NCI-H345 treated with DMSO at 0.1 percent for 48 hours (cell line): ENCODE measurements at regions not wholly inside any gene's neighbourhood (a gene's known extent, or its start where the extent isn't known, plus 50 kb on each side); places are given as distances from the start of the nearest gene placed in this dataset.

ENCODE experiments used
- DNase-seq: peaks from one replicate; lab custom pipeline; 2025; ENCODE audit not compliant: unreplicated experiment; lab: John Stamatoyannopoulos, UW

- no peak for DNase-seq
Measured at GRCh38 chr16:80023865-80024264, 423.3 kb upstream of the MAF start.

- DNase-seq: no peak
Measured at GRCh38 chr16:80019395-80019794, 418.9 kb upstream of the MAF start.

DNA sequence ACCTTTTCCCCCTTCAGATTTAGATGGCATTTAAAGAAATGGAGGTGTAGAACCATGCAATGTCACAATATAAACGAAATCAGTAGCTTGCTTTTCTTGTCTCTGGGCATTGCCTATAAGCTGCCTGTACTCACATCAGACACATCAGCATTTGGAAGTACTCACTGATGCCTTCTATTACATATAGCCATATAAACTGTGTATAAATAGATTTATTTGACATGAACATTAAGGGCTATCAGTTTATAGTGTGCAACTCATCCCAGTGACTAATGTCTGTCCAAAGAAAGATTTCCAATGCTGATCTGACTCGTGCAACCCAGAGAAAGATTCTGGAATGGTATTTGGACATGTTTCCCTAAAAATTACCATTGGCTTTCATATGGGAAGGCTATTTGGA lies 417.9 kb upstream of the MAF start:
- no peak for DNase-seq

GRCh38 chr16:80016731-80017326 lies 416.3 kb upstream of the MAF start:
- DNase-seq: no peak

GRCh38 chr16:80015566-80015965 lies 415.0 kb upstream of the MAF start:
- DNase-seq: no peak

- DNase-seq: no peak
Measured at GRCh38 chr16:80014241-80014939, 413.9 kb upstream of the MAF start.

DNA sequence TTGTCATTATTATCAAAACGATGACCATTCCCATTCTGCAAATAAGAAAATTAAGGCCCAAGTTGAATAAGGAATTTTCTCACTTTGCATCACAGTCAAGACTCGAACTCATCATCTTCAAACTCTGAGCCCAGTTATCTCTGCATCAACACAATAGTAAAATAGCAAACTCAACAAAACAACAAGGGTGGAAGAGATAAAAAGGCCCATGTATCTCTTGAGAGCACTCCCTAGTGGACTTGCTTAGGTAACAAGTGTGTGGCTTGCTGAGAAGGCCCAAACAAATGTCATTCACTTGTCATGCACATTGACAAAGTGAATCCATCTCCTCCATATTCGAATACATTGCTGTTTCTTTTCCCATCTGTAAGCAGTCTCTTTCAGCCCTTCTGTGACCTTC lies 412.0 kb upstream of the MAF start:
- DNase-seq: no peak

DNA sequence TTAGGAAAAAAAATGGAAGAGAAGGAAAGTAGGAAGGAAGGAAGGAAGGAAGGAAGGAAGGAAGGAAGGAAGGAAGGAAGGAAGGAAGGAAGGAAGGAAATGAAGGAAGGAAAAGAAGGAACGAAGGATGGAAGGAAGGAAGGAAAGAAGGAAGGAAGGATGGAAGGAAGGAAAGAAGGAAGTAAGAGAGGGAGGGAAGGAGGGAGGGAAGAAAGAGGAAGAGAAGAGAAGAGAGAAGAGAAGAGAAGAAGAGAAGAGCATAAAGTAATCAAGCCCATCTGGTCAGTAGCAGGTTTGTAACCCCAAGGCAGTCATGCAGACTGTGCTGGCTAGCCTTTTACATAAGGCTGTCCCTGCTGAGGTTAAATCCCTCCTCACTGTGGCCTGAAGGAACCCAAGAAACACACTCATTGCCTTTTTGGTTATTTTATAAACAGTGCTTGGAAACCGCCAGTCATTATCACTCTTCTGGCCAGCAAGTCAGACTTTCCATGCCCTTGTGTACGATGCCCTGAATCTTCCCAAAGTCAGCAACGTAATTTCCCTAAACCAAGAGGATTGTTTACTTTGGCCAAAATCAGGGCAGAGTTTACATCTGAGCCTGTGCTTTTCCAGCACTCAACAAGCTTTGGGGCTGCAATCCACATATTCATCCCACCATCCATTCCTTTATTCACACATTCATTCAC lies 409.6 kb upstream of the MAF start:
- no peak for DNase-seq

DNA sequence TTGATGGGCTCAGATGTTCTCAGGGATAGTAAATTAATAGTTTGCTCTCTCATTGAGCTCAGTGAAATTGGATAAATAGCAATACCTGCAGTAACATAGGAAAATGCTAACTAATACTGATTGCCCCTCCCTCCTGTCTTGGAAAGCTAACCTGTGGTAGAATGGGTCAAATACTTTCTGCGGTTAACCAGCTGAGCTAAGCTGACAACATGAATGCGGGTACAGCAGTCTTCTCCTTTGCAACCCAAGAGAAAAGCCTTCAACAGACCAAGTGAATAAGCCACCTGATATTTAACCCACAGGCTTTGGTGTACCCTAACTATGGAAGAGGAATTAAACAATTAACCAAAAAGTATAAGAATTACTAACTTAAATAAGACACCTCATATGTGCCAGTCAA lies 408.3 kb upstream of the MAF start:
- no peak for DNase-seq

DNA sequence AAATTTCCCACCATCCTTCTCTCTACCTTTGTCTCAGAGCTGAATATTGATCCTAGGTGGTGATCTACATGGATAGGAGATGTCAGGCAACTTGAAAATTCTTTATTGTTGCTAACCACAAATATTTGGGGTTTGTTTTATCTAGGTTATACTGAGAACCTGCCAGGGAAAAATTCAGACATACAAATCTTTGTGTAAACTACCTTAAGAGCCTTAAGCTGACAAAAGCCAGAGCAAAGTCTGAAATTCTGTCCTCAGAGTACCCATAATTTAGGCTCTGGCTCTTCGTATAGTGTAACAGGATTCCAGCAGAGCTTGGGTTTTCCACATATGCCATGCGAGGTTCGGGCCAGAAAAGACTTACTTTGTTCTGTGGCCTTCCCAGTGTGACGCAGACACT lies 406.7 kb upstream of the MAF start:
- DNase-seq: no peak

DNA sequence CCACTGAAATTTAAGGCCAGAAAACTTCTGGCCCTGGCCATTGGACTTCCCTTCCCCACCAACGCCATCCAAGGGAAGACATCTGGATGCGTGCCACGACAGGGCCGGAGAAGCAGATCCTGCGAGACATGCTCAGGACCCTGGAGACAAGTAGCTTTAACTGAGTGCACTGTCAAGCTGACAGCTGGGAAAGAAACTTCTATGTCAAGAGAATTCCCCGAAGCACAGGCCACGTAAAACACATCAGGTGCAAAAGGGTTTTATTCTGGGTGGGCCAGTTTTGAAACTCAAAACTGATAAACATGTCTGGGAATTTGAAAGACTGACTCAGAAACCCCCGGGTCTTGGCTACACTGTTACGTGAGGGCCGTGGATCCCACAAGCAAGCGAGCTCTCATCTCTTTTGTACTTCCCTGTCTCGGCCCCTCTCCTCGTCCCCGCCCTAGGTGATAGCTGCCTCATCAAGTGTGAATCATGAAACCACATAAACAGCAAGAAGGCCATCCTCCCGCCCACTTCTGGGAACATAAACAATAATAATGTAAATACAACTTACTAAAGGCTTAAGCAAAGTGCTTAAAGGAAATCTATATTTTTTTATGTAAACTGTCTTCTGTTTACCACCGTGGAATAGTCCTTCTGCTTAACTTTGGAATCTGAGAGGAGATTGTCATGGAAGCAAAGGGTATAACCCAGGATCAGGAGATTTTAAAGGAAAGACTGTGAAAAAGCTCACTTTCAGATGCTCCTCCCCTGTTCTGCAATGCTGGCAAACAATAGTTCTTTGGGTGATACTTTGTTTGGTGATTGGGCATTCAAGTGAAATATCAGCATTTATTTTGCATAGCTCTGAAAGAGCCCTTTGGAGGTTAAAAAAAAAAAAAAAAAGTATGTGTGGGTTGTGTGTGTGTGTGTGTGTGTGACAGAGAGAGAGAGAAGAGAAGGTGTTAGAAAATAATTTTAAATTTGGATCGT lies 406.0 kb upstream of the MAF start:
- DNase-seq: no peak

- DNase-seq: no peak
Measured at GRCh38 chr16:80004113-80004512, 403.6 kb upstream of the MAF start.

GRCh38 chr16:80002261-80002660 lies 401.7 kb upstream of the MAF start:
- DNase-seq: no peak

DNA sequence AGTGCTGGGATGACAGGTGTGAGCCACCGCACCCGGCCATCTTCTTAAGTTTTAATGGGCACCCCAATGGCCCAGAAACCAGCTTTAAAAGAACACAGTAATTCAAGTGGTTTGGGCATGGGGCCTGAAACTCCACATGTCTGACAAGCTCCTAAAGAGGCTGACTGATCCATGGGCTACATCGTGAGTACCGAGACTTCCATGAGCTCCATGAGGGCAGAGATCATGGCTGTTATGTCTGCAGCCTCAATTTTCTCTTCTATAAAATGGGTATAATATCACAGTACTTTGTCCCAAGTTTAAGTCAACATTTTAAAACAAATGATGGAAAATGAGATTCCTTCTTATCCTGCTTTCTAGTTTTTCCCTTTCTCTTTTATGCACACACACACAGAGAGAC lies 397.6 kb upstream of the MAF start:
- DNase-seq: no peak

- DNase-seq: no peak
Measured at GRCh38 chr16:79997257-79997656, 396.7 kb upstream of the MAF start.

DNA sequence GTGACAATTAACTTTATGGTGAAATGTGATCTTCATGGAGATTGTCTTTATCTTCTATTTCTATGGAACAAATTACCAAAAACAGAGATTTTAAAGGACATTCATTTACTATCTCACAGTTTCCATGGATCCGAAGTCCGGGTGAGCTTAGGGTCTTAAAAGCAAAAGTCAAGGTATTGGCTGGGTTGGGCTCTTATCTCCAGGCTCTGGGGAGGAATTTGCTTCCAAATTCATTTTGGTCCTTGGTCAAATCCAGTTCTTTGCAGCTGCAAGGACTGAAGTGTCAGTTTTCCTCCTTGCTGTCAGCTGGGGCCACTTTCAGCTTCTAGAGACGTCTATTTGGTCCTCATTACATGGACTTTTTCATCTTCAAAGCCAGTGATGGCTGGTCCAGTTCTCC lies 395.8 kb upstream of the MAF start:
- DNase-seq: no peak

- DNase-seq: no peak
Measured at GRCh38 chr16:79995315-79995714, 394.8 kb upstream of the MAF start.

- no peak for DNase-seq
Measured at GRCh38 chr16:79994418-79994817, 393.9 kb upstream of the MAF start.

DNA sequence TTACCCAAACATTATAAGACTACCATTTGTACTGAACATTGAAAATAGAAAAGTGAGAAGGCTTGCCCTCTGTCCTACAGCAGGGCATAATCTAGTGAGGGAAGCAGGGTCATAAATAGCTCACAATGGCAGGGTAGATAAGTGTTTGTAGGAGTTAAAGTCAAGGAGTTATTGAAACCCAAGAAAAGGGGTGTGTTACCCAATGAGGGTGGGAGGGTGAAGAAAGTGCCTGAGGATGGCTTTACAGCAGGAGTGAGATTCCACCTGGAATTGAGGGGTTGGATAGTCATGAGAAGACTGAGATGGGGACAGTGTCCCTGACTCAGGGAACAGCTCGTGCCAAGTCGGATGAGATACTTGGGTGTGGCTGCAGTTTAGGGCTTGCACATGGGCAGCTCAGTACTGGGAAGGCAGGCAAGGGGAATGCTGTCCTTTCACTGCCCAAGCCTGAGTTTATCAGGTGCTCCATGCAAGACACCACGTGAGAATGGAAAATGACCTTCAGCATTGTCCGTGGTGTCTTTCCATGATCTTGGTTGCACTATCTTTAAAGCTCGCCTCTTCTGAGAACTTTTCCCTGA lies 393.2 kb upstream of the MAF start:
- DNase-seq: no peak

- DNase-seq: no peak
Measured at GRCh38 chr16:79991969-79992368, 391.4 kb upstream of the MAF start.

- no peak for DNase-seq
Measured at GRCh38 chr16:79988721-79989220, 388.2 kb upstream of the MAF start.
